HG03103 (cell line): ENCODE measurements at regions not wholly inside any gene's neighbourhood (a gene's known extent, or its start where the extent isn't known, plus 50 kb on each side); places are given as distances from the start of the nearest gene placed in this dataset.
"Not testable (repeated sequence)": the region's sequence is repeated elsewhere in the genome, so short reads cannot be mapped to it uniquely, and the experiment has no call there.

Source experiments
- ATAC-seq: cut with Tn5 transposase; IDR thresholded peaks from one replicate; pipeline ENCODE4 v1.9.1; 2021; ENCODE audit warnings: low read depth; ENCODE audit not compliant: unreplicated experiment

- ATAC-seq, result no peak
These were observed 1609.1 kb downstream of the REEP3 start for GRCh38 chr10:65130162-65130758.

- ATAC-seq, result no peak
These were observed 1612.5 kb downstream of the REEP3 start for GRCh38 chr10:65133652-65134051.

DNA sequence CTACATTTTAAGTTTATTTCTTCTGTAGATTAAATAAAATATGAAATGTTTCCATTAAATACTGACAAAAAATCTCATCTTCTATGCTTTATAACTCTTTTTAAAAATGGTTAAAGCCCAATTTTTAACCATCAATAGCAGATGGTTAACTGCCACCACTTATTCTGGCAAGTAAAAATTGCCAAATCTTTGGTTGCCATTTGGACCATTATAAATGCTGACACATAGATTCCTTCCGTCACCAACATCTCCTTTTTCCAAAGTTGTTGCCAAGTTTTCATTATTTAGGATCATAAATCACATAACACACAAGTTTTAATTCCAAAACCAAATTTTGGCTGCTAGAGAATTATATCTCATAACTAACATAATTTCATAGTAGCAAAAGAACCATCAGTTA lies 1614.3 kb downstream of the REEP3 start:
- no peak for ATAC-seq

DNA sequence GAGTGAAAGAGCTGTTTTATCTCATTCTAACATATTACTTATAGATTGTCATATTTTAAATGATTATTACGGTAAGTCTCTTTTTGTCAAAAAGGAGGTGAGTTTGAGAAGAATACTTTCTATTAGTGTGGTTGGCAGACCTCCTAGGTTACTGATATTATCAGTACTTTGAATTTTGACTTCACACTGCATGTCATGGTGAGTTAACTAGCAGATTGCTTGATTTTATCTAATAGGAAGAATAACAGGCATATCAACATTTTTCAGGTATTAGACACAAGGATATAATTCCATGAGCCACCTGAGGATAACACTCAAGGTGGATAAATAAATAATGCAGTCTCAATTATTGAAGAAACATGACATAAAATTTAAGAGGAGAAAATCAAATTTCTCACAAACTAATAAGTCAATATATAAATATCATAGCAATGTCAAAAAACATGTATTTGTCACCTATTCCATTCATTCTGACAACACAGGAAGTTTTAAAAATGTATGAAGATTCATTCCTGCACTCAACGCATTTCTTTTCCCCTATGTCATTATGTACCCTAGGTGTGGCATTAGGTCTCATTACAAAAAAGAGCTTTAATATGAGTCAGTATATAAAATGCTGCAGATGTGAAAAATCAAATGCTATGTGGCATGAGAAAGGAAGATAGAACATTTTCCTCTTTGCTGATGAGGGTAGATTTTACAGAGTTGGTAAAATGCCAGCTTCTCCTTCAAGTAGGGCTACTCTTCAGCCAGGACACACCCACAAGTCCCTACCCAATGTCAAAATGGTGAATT lies 1621.6 kb downstream of the REEP3 start:
- ATAC-seq, result no peak

GRCh38 chr10:65143723-65144122 lies 1622.5 kb downstream of the REEP3 start:
- ATAC-seq, result no peak

- no peak for ATAC-seq
These were observed 1628.7 kb downstream of the REEP3 start for GRCh38 chr10:65149878-65150277.

GRCh38 chr10:65166272-65166671 lies 1645.1 kb downstream of the REEP3 start:
- ATAC-seq, result no peak

DNA sequence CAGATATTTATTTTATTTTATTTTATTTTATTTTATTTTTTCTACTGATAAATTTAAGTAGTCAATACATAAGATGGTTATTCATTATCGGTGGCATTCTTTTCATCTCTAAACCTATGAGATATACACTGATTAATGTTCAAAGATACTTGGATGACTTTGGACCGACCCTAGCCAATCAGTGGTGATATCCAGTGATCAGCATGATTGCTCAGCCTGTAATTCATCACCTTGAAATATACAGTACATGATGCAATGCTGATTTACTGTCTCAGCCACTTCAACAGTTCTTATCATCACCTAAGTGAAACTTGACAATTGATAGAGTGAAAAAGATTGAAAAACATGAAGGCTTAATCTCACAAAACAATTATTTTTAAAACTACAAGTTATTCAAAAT lies 1651.0 kb downstream of the REEP3 start:
- no peak for ATAC-seq

DNA sequence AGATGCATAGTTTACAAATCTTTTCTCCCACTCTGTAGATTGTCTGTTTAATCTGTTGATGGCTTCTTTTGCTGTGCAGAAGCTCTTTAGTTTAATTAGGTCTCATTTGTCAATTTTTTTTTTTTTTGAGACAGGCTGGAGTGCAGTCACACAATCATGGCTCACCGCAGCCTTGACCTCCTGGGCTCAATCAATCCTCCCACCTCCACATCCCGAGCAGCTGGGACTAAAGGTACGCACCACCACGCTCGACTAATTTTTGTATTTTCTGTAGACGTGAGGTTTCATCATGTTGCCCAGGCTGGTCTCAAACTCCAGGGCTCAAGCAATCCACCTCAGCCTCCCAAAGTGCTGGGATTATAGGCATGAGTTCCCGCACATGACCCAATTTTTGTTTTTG lies 1655.8 kb downstream of the REEP3 start:
- no peak for ATAC-seq

- no peak for ATAC-seq
These were observed 1662.0 kb downstream of the REEP3 start for GRCh38 chr10:65183236-65183635.

GRCh38 chr10:65186668-65187067 lies 1665.5 kb downstream of the REEP3 start:
- not testable (repeated sequence) for ATAC-seq

DNA sequence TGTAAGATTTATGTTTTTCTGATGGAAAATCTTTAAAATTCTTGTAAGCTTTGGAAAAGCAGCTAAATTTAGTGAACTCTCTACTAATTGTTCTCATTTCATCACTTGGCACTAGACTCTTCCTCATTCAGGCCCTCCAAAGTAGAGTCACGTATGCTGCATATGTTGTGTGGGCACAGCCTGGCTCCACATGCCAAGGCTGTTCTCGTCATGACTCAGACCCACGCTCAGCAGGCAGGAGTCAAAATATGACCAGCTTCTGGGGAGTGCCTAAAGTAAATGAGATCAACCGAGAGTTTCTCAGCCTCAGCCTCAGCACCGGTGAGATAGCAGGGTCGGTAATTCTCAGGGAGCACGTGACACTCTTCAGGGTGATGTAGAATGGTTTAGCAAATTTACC lies 1672.9 kb downstream of the REEP3 start:
- ATAC-seq, result no peak

DNA sequence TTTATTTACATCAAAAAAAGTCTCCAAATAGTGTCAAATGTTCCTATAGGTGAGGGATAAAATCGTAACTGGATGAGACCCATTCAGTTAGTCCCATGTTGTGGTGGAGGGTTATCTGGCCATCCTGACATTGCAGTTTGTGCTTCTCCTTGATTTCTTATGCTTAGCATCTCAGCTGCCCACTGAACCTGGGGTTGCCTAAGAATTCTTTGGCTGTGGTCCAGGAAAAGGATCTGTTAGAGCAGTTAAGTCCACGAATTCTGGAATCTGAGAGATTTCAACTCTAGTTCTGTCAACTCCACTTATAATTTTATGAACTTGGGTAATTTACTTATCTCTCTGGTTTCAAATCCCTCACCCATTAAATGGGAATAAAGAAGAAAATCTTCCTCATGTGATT lies 1673.4 kb downstream of the REEP3 start:
- no peak for ATAC-seq

DNA sequence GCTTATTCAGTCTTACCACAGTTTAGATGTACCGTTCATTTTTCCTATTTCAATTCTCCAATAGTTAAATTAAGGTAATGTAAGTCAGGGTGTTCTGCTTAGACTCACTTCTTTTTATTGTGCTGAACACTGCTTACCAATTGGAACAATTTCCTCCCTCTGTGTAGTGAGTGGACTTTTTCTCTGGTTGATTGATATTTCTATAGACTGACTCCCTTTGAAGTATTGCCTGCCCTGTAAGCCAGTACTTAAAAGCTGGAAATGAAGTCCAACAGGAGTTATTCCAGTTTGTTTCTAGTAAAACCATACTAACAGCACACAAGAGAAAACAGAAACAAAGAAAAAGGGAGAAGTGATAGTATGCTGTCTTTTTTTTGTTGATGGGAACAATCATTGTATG lies 1674.9 kb downstream of the REEP3 start:
- no peak for ATAC-seq

GRCh38 chr10:65197935-65198334 lies 1676.7 kb downstream of the REEP3 start:
- no peak for ATAC-seq

DNA sequence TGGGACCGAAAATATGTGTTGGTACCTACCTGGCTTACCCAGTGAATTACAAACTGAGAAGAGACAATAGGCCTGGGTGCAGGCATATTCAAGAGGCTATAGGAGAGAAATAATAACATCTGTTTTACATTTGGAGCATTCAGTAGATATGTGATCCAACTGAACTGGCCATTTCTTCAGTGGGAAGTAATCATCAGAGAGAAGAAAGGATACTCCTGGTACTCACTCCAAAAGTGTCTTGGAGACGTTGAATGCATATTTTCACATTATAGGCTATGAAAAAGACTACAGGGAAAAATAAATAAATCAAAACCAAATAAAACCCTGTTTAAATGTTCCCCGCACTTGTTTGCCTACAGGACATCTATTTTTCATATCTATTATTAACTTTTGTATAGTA lies 1680.3 kb downstream of the REEP3 start:
- no peak for ATAC-seq

- no peak for ATAC-seq
These were observed 1683.8 kb downstream of the REEP3 start for GRCh38 chr10:65204999-65205398.

DNA sequence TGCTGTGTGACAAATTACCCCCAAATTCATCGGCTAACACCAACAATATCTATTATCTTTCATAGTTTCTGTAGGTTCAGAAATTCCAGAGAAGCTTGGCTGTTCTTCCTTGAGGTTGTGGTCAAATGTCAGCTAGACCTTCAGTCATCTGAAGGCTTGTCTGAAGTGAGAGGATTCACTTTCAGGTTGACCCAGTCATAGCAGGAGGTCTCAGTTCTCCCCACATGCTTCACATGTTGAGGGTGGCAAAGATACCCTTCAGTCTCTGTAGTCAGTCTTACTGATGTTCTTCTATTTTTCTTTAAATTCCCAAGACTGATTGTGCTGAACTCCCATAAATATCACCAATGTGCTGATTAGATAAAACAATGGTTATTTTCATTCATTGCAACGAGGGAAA lies 1692.0 kb downstream of the REEP3 start:
- no peak for ATAC-seq

DNA sequence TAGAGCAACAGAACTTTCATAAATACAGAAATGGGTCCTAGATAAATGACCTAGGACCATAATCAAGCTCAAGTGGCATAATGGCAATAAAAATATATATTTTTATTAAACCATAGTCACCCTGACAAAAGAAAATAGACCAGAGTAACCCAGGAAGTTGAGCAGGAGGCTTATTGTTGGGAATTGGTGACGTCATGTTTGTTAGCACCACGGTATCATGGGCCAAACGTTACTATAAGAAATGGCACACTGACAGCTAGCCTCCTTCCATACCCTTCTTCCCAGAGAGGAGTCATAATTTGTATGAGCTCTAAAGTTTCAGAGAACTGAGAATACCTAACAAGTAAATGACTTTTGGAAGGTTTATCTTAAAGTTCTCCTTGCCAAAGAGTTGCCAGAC lies 1698.2 kb downstream of the REEP3 start:
- no peak for ATAC-seq

GRCh38 chr10:65231148-65231547 lies 1694.7 kb upstream of the LRRTM3 start:
- no peak for ATAC-seq

DNA sequence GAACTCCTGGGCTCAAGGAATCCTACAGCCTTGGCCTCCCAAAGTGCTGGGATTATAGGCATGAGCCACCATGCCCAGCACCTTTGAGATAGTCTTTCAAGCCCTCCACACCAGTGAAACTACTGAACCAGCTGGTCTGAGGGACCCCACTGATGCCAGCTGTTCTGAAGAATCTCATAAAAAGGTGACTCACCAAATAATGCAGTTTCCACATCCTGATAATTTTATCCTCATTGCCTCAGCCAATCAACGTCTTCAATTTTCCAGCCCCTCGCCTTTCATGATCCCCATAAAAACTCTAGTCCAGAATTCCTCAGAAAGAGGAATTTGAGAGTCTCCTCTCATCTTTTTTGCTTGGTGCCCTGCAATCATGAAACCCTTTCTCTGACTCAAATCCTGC lies 1691.6 kb upstream of the LRRTM3 start:
- no peak for ATAC-seq

DNA sequence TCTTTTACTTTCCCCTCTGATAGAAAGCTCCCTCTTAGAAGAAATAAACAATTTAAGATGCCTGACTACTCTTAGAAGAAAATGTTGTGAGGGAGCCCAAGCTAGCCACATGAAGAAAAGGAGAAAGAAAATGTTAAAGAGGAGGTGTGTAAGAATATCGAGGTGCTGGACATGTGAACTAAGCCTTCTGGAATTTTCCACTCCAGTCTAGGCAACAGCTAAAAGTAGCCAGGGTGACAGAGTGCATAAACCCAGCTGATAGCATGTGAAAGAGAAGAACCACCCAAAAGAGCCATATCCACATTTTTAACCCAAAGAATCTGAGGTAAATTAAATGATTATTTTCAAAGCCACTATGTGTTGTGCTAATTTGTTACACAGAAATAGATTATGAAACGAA lies 1690.6 kb upstream of the LRRTM3 start:
- ATAC-seq, result no peak
